Testis (tissue), 2 donors: ENCODE measurements at regions not wholly inside any gene's neighbourhood (a gene's known extent, or its start where the extent isn't known, plus 50 kb on each side); places are given as distances from the start of the nearest gene placed in this dataset.

Experiments
- DNase-seq: peaks from one replicate; pipeline ENCODE4 v3.0.0-alpha.2; 2019
- H3K27ac ChIP-seq, 2 donors: fragments of 200-600 bp; sonication (generic); one replicate each; pipeline ENCODE4 v1.5.1; 2019
- H3K27me3 ChIP-seq: fragments of 200-600 bp; sonication (generic); one replicate; pipeline ENCODE4 v1.5.1; 2019
- H3K36me3 ChIP-seq: fragments of 200-600 bp; sonication (generic); one replicate; pipeline ENCODE4 v1.5.1; 2017; ENCODE audit warnings: low read depth; ENCODE audit errors: missing control alignments
- H3K4me1 ChIP-seq: fragments of 200-600 bp; sonication (generic); one replicate; pipeline ENCODE4 v1.5.1; 2019
- H3K4me3 ChIP-seq, 2 donors: fragments of 200-600 bp; sonication (generic); one replicate each; pipeline ENCODE4 v1.5.1; 2017 to 2019
- H3K9me3 ChIP-seq: fragments of 200-600 bp; sonication (generic); one replicate; pipeline ENCODE4 v1.5.1; 2017
- POLR2A ChIP-seq: fragments of 450-650 bp; IDR thresholded peaks from one replicate; pipeline ENCODE4 v1.6.1; 2017; ENCODE audit warnings: antibody characterized with exemption, mild to moderate bottlenecking, moderate library complexity
- WGBS, 2 donors: methylation state at CpG; one replicate each; pipeline ENCODE4 v1.1.5; 2018; 5-methylcytosine and 5-hydroxymethylcytosine counted together
- intact Hi-C: fragments of 100-400 bp; cut with DNase I; formaldehyde crosslinking; loops from one replicate; pipeline ENCODE4 v1.15.1; 2023; ENCODE audit warnings: low total_unique reads
- TF ChIP-seq, protein P1 (sequence below), 3 experiments: fragments of 450-650 bp in 2 of 3; fragments of 200-600 bp in 1 of 3; sonication (generic) in 1 of 3; IDR thresholded peaks; one replicate each; pipeline ENCODE4 v1.5.1; 2016 to 2019; ENCODE audit warnings: antibody characterized with exemption in 3 of 3, mild to moderate bottlenecking in 2 of 3, moderate library complexity in 1 of 3

DNA sequence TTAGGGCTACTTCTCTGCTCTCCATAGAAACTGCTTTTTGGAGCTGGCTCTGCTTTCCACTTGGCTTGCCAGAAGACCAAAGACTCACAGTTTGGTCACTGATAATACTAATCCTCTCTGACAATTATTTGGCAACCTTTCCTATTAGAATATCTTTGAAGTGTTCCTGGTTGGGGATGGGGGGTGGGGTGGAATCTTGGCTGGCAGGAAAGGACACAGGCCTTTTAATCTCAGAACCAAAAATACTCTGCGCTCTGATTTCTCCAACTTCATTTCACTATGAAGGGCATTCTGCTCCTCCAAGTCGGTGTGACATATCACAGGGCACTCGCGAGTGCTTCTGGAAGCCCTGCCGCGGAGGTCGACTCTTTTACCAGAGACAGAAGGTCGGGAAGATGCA is 1329.0 kb upstream of the WWC1 start:
- 62 to 63% methylated on average over 8 of the region's 8 CpGs for WGBS, 2 donors

DNA sequence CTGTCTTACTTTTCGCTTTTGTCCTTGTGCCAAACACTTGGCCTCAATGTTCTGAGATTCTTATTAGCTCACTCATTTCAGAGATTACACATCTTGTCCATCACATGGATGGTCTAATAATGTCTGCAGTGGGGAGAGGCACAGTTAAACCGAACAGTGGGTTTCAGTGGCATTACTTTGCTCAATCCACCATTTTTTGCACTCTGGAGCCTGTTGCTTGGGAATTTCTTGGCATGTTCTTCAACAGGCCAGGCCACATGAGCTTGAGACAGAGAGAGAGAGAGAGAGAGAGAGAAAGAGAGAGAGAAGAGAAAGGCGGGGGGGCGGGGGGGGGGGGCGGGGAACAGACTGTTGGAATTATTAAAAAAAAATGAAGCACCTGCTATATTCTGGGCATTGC is 1327.8 kb upstream of the WWC1 start:
- no peak overlapping the region for H3K4me3 ChIP-seq
- no peak overlapping the region for H3K27ac ChIP-seq
- no peak for DNase-seq
- no peak for TF ChIP-seq POLR2A
- TF ChIP-seq, protein P1, sequence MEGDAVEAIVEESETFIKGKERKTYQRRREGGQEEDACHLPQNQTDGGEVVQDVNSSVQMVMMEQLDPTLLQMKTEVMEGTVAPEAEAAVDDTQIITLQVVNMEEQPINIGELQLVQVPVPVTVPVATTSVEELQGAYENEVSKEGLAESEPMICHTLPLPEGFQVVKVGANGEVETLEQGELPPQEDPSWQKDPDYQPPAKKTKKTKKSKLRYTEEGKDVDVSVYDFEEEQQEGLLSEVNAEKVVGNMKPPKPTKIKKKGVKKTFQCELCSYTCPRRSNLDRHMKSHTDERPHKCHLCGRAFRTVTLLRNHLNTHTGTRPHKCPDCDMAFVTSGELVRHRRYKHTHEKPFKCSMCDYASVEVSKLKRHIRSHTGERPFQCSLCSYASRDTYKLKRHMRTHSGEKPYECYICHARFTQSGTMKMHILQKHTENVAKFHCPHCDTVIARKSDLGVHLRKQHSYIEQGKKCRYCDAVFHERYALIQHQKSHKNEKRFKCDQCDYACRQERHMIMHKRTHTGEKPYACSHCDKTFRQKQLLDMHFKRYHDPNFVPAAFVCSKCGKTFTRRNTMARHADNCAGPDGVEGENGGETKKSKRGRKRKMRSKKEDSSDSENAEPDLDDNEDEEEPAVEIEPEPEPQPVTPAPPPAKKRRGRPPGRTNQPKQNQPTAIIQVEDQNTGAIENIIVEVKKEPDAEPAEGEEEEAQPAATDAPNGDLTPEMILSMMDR (IDR thresholded peaks at IDR 0.05): no peak
- 75 to 81% methylated on average over 2 to 5 of the region's 5 CpGs for WGBS, 2 donors
- no peaks in the 10 kb centered on the region for H3K27me3 ChIP-seq
- no peaks in the 10 kb centered on the region for H3K36me3 ChIP-seq
- H3K9me3 ChIP-seq: no peaks in the 10 kb centered on the region
- H3K4me1 ChIP-seq: no peaks in the 10 kb centered on the region
- intact Hi-C loops: no loop called here

More for the DNA sequence above, 1329.0 kb upstream of the WWC1 start:
- Histone ChIP-seq H3K4me1 (no peaks in the 10 kb centered on the region), H3K27me3 (no peaks in the 10 kb centered on the region), H3K36me3 (no peaks in the 10 kb centered on the region), H3K4me3 (no peak overlapping the region), H3K9me3 (no peaks in the 10 kb centered on the region), H3K27ac (no peak overlapping the region)
- TF ChIP-seq, protein P1 (IDR thresholded peaks at IDR 0.05): no peak
- no peak for TF ChIP-seq POLR2A
- DNase-seq: no peak
- intact Hi-C loops: no loop called here

DNA sequence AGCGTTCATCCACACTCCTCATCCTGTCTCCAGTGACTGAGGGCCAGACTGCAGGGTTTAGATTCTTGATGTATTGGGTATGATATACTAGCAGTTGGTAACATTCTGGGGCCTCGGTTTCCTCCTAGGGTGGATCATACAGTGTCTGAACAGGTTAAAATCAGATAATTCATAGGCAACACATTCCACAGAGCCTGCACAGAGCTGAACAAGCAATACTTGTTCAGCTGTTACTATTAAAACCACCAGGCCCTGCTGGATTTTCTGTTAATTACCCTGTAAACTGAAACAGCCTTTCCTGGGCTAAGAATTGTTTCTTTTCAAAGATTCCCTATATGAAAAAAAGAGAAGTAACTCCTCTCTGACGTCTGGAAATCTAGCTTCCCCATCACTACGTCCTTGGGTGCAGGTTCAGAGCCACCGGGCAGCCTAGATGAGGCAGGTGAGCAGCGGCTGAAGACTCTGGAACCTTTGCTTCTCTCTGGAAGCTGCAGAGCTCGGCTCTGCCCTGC is 1313.5 kb upstream of the WWC1 start:
- intact Hi-C loops: no loop called here
- no peak for DNase-seq
- 36 to 38% methylated on average over 6 to 7 of the region's 7 CpGs for WGBS, 2 donors
- no peaks in the 10 kb centered on the region for H3K9me3 ChIP-seq
- peak overlapping the region in 1 of 2 donors; percentile 64 for H3K27ac ChIP-seq
- peak overlapping the region; percentile 57 to 68 for H3K4me3 ChIP-seq
- H3K27me3 ChIP-seq: no peaks in the 10 kb centered on the region
- H3K36me3 ChIP-seq: no peaks in the 10 kb centered on the region
- H3K4me1 ChIP-seq: no peaks in the 10 kb centered on the region
- TF ChIP-seq, protein P1 (IDR thresholded peaks at IDR 0.05): no peak
- no peak for TF ChIP-seq POLR2A

DNA sequence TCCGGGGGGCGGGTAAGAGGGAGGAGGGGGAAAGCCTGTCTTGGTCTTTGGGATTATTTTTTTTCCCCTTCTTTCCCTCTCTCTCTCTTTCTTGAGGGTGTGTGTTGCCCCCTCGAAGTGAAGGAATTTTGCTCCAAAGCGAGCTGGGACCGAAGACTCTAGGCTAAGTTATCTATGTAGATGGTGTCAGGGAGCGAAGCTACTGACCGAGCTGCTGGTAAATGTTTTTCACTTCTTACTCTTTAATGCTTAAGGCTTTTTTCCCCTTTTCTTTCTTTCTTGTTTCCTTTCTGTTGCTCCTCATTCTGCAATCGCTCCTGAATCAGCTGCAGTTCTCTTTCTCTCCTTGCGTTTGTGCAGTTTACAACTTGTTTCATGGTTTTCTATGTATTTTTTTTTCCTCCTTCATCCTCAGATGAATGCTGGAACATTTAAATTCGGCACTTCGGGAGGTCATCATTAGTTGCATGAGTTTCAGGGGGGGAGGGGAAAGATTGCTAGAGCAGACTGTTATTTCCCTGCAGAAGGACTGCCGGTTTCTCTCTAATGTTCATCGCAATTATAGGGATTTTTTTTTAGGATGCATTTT is 1312.0 kb upstream of the WWC1 start:
- intact Hi-C loops: no loop called here
- H3K27me3 ChIP-seq: no peaks in the 10 kb centered on the region
- H3K9me3 ChIP-seq: no peaks in the 10 kb centered on the region
- no peaks in the 10 kb centered on the region for H3K4me1 ChIP-seq
- H3K4me3 ChIP-seq: peak overlapping the region; percentile 57 to 68
- no peak for DNase-seq
- 0 to 1% methylated on average over 13 of the region's 13 CpGs for WGBS, 2 donors
- H3K27ac ChIP-seq: peak overlapping the region in 1 of 2 donors; percentile 64
- TF ChIP-seq, protein P1 (IDR thresholded peaks at IDR 0.05): no peak
- TF ChIP-seq POLR2A: no peak
- no peaks in the 10 kb centered on the region for H3K36me3 ChIP-seq

DNA sequence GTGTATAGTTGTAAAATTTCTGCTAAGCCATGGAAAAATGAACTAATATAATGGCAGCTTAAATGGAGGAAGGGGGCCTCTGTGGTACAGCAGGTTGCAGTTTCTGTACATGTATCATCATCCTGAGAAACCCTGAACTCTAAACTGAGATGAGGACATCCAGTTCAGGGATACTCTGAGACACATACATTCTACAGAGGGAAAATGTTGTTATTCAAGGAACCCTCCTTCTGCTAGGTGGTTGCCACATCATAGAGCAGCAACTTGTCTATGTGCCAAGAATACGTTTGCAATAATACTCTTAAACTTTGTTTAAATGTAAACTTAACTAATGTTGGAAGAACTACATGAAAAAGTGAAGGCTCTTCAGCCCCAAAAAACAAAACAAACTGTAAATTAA is 1310.8 kb upstream of the WWC1 start:
- no peaks in the 10 kb centered on the region for H3K36me3 ChIP-seq
- H3K27me3 ChIP-seq: no peaks in the 10 kb centered on the region
- no peaks in the 10 kb centered on the region for H3K9me3 ChIP-seq
- H3K27ac ChIP-seq: peak overlapping the region in 1 of 2 donors; percentile 84
- H3K4me1 ChIP-seq: no peaks in the 10 kb centered on the region
- 47 to 50% methylated on average over 1 of the region's 1 CpG for WGBS, 2 donors
- TF ChIP-seq POLR2A: no peak
- TF ChIP-seq, protein P1 (IDR thresholded peaks at IDR 0.05): no peak
- no peak overlapping the region for H3K4me3 ChIP-seq
- intact Hi-C loops: no loop called here
- DNase-seq: no peak
